Tibial nerve (tissue), 4 donors: ENCODE measurements at regions not wholly inside any gene's neighbourhood (a gene's known extent, or its start where the extent isn't known, plus 50 kb on each side); places are given as distances from the start of the nearest gene placed in this dataset.

Experiments used
- DNase-seq, 2 donors: peaks; one replicate each; pipeline ENCODE4 v3.0.0-alpha.2; 2019; ENCODE audit warnings: low spot score in 2 of 2
- H3K27ac ChIP-seq, 4 donors: fragments of 200-600 bp; sonication (generic) in 3 of 4; one replicate each; pipeline ENCODE4 v1.5.1; 2017 to 2019; ENCODE audit warnings: mild to moderate bottlenecking in 1 of 4
- H3K27me3 ChIP-seq, 2 donors: fragments of 200-600 bp; sonication (generic) in 1 of 2; one replicate each; pipeline versions ENCODE4 v1.5.1 to v1.6.0; 2017 to 2019
- H3K36me3 ChIP-seq, 3 donors: fragments of 200-600 bp; sonication (generic); one replicate each; pipeline ENCODE4 v1.5.1; 2018 to 2019
- H3K4me1 ChIP-seq, 4 donors: fragments of 200-600 bp; sonication (generic) in 3 of 4; one replicate each; pipeline ENCODE4 v1.5.1; 2017 to 2019
- H3K4me3 ChIP-seq, 4 donors: fragments of 200-600 bp; sonication (generic) in 3 of 4; one replicate each; pipeline ENCODE4 v1.5.1; 2017 to 2019; ENCODE audit warnings: mild to moderate bottlenecking in 1 of 4, moderate library complexity in 1 of 4
- H3K9me3 ChIP-seq, 4 donors: fragments of 200-600 bp; sonication (generic) in 3 of 4; one replicate each; pipeline ENCODE4 v1.5.1; 2017 to 2019
- EP300 ChIP-seq, 2 donors: sonication (generic); formaldehyde crosslinking; IDR thresholded peaks; one replicate each; pipeline ENCODE4 v1.6.1; 2017; ENCODE audit warnings: antibody characterized with exemption in 2 of 2, mild to moderate bottlenecking in 1 of 2
- POLR2A ChIP-seq, 2 donors: fragments of 450-650 bp; IDR thresholded peaks; one replicate each; pipeline ENCODE4 v1.6.1; 2017; ENCODE audit warnings: antibody characterized with exemption in 2 of 2, mild to moderate bottlenecking in 2 of 2, moderate library complexity in 2 of 2
- WGBS, 2 donors: methylation state at CpG; one replicate each; pipeline ENCODE4 v1.1.5; 2018; 5-methylcytosine and 5-hydroxymethylcytosine counted together
- TF ChIP-seq, protein P1 (sequence below), 5 experiments: fragments of 200-600 bp in 3 of 5; fragments of 450-650 bp in 2 of 5; sonication (generic) in 3 of 5; IDR thresholded peaks; one replicate each; pipeline ENCODE4 v1.5.1; 2016 to 2019; ENCODE audit warnings: antibody characterized with exemption in 5 of 5, mild to moderate bottlenecking in 3 of 5, moderate library complexity in 2 of 5

DNA sequence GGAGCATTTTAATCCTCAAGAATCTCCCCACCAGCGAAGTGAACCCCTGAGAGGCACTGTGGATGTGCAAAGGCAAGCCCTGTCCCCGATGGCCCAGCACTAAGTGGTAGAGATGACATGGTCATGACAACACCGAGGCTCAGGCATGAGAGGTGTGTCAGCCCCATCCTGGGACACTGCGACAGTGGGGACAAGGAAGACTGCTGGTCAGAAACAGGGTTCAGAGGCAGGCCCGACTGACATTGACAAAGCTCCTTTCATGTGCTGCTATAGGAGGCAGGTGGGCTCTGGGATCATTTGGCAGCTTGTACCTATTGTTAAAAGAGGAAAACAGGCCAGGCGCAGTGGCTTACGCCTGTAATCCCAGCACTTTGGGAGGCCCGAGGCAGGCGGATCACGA is 54.3 kb upstream of the MYEOV start:
- no peak for DNase-seq
- Histone ChIP-seq H3K9me3 (peaks cover 0 to 6% (median 0%) of the 10 kb centered on the region in 4 donors), H3K27ac (no peak overlapping the region), H3K27me3 (no peaks in the 10 kb centered on the region), H3K36me3 (no peaks in the 10 kb centered on the region), H3K4me1 (no peaks in the 10 kb centered on the region), H3K4me3 (no peak overlapping the region)
- TF ChIP-seq, protein P1, sequence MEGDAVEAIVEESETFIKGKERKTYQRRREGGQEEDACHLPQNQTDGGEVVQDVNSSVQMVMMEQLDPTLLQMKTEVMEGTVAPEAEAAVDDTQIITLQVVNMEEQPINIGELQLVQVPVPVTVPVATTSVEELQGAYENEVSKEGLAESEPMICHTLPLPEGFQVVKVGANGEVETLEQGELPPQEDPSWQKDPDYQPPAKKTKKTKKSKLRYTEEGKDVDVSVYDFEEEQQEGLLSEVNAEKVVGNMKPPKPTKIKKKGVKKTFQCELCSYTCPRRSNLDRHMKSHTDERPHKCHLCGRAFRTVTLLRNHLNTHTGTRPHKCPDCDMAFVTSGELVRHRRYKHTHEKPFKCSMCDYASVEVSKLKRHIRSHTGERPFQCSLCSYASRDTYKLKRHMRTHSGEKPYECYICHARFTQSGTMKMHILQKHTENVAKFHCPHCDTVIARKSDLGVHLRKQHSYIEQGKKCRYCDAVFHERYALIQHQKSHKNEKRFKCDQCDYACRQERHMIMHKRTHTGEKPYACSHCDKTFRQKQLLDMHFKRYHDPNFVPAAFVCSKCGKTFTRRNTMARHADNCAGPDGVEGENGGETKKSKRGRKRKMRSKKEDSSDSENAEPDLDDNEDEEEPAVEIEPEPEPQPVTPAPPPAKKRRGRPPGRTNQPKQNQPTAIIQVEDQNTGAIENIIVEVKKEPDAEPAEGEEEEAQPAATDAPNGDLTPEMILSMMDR (IDR thresholded peaks at IDR 0.05), result no peak
- no peak for TF ChIP-seq EP300 (IDR thresholded peaks at IDR 0.05)
- TF ChIP-seq POLR2A (IDR thresholded peaks at IDR 0.05), result no peak
- 92 to 94% methylated on average over 10 of the region's 10 CpGs for WGBS, 2 donors

GRCh38 chr11:69240332-69241074 is 53.5 kb upstream of the MYEOV start:
- WGBS, 2 donors, result 75% methylated on average over 7 of the region's 7 CpGs
- no peaks in the 10 kb centered on the region for H3K36me3 ChIP-seq
- H3K9me3 ChIP-seq, result peaks cover 0 to 6% (median 0%) of the 10 kb centered on the region in 4 donors
- H3K27ac ChIP-seq, result no peak overlapping the region
- H3K27me3 ChIP-seq, result no peaks in the 10 kb centered on the region
- H3K4me3 ChIP-seq, result no peak overlapping the region
- H3K4me1 ChIP-seq, result no peaks in the 10 kb centered on the region
- no peak for DNase-seq
- TF ChIP-seq EP300 (IDR thresholded peaks at IDR 0.05) (no peak), POLR2A (IDR thresholded peaks at IDR 0.05) (no peak)
- TF ChIP-seq, protein P1 (IDR thresholded peaks at IDR 0.05), result no peak

DNA sequence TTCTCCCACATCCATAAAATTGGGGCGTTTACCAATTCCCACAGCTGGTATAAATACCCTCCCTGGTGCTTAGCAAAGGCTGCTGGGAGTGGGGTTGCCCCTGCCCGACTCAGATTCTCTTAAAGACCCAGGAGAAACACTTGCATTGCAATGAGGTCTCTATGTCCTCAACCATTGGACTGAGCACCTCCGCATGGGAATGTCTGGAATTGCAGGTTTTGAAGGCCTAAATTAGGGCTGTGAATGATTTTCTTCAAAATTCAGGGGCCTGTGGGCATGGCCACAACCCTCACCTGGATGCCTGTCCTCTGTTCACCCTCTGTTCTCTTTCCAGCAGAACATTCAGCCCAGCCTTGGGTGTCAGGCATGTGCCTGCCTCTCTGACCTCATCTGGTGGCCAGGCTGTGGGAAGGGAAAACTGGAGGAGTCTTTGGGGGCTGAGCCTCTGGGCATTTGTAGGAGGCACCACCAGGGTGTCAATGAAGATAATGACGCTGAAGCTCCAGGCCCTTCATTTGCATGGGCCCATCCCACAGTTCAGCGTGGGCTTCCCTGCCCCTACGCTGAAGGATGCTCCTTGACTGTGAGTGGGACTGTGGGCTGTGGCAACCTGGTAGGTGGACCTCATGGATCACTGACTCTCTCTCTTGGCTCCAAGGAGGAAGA is 52.7 kb upstream of the MYEOV start:
- no peak for DNase-seq
- 70 to 92% methylated on average over 5 to 6 of the region's 6 CpGs for WGBS, 2 donors
- Histone ChIP-seq H3K9me3 (peaks cover 0 to 6% (median 0%) of the 10 kb centered on the region in 4 donors), H3K4me1 (no peaks in the 10 kb centered on the region), H3K27ac (no peak overlapping the region), H3K4me3 (no peak overlapping the region), H3K36me3 (no peaks in the 10 kb centered on the region), H3K27me3 (no peaks in the 10 kb centered on the region)
- TF ChIP-seq POLR2A (IDR thresholded peaks at IDR 0.05), result no peak
- TF ChIP-seq EP300 (IDR thresholded peaks at IDR 0.05), result no peak
- TF ChIP-seq, protein P1 (IDR thresholded peaks at IDR 0.05), result no peak

- WGBS, 2 donors, result 82 to 85% methylated on average over 4 of the region's 4 CpGs
These were observed 52.1 kb upstream of the MYEOV start for GRCh38 chr11:69241844-69242243.

More at GRCh38 chr11:69241844-69242243, 52.1 kb upstream of the MYEOV start:
- TF ChIP-seq EP300 (IDR thresholded peaks at IDR 0.05) (no peak), POLR2A (IDR thresholded peaks at IDR 0.05) (no peak)
- TF ChIP-seq, protein P1 (IDR thresholded peaks at IDR 0.05), result no peak
- no peak overlapping the region for H3K27ac ChIP-seq
- H3K27me3 ChIP-seq, result no peaks in the 10 kb centered on the region
- no peak for DNase-seq
- no peak overlapping the region for H3K4me3 ChIP-seq
- H3K4me1 ChIP-seq, result no peaks in the 10 kb centered on the region
- no peaks in the 10 kb centered on the region for H3K36me3 ChIP-seq
- H3K9me3 ChIP-seq, result peaks cover 0 to 6% (median 0%) of the 10 kb centered on the region in 4 donors
